RWPE1 (cell line): ENCODE measurements at regions not wholly inside any gene's neighbourhood (a gene's known extent, or its start where the extent isn't known, plus 50 kb on each side); places are given as distances from the start of the nearest gene placed in this dataset.

Source experiments
- CTCF ChIA-PET: fragments of 350-600 bp; sonication (Branson Sonifier 250); formaldehyde crosslinking; extraction: SDS; loops from one replicate; lab custom pipeline; 2021; lab: Yijun Ruan, JAX
- POLR2A ChIA-PET: fragments of 400-600 bp; formaldehyde crosslinking; extraction: SDS; loops from one replicate; lab custom pipeline; 2020; ENCODE audit warnings: antibody characterized with exemption; ENCODE audit not compliant: low non-redundant PET; lab: Yijun Ruan, JAX
- DNase-seq: peaks from one replicate; pipeline ENCODE4 v3.0.0; 2012; ENCODE audit warnings: low spot score
- H3K27ac ChIP-seq: fragments of 450-650 bp; 2 replicates; pipeline ENCODE4 v1.5.1; 2017
- CTCF ChIP-seq: fragments of 450-650 bp; conservative IDR thresholded peaks from 2 replicates; pipeline ENCODE4 v1.5.1; 2017; ENCODE audit warnings: low read depth, mild to moderate bottlenecking

DNA sequence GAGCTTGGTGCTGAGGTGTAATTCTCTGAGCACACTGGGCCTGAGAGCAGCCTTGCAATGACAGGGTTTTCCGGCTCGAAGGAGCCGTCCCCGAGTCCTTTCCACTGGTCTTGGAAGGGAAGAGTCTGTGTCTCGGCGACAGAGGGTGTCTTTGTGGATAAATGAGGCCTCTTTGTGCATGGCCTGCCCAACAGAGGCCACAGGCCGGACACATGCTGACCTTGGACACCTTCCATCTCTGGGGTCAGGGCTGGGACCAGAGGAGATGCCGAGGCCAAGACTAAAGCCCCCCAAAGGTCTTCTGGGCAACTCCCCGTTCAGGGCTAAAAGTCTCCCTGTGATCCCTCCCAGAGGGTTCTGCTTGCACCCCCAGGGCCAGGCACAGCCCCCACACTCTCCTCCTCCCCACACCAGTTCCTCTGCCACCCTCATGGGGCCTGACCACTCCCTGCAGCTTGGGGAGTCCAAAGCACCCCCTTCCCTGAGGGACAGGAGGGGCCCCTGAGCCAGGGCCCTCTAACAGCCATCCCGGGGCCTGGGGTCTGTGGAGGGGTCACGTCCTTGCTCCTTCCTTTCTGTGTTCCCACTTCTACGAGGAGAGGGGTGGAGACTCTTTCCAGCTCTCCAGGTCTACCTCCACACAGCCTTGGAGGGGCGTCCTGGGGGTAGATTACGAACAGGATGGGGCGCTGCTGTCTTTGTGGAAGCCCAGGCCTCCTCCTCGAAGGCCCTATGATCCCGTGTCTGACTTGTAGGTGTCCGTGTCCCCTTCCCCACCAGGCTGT, 130.6 kb upstream of the FAM20C start:
- no peak for TF ChIP-seq CTCF
- CTCF ChIA-PET = no interaction called here

DNA sequence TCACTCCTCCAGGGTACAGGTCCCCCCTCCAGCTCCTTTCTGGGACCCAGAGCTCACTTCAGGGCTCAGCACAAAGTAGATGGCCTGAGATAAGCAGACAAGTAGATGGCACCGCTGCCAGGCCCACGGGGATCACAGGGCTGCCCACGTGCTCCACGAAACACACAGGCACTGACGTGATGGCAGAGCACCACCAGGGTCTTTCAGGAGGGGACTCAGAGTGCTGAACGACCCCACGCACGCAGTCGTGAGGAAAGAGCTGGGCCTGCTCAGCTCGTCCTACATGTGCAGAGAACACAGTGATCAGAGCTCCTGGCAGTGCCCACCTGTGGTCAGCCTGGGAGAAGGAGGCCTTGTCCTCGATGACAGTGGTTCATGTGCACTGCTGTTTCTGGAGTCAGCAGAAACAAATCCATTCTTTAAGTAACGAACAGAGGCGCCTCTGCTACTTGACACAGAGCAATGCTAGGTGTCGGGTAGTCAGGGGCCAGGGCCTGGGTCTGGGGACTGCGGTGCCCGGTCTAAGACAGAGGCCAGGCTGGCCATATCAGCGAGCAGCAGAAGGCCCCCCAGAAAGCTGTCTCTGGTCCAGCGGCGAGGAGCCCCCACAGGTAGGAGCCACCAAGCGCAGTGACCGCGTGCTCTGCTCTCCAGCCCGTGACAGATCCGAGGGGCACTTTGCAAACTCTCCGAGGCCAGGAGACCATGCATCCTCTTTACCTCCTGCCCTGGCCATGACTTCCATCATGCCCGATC, 129.8 kb upstream of the FAM20C start:
- no peak for DNase-seq
- H3K27ac ChIP-seq = no peak overlapping the region
- ChIA-PET CTCF (no interaction called here), POLR2A (no interaction called here)
- no peak for TF ChIP-seq CTCF

More for the DNA sequence above, 130.6 kb upstream of the FAM20C start:
- H3K27ac ChIP-seq = no peak overlapping the region
- POLR2A ChIA-PET = no interaction called here
- no peak for DNase-seq

DNA sequence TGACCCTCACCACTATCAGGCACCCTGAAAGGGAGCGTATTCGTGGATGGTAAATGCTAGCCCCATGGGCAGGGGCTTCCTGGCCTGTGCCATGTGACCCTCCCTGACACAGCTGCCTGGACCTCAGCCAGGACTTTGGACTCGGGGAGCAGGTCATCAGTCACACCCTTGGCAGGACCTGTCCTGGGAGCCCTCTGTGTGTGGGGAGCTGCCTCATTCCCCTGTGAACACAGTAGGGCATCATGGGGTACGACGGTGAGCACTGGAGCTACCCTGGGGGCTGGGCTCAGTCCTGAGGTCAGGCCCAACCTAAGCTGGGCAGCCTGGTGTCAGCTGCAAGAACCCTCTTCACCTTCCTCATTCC, 129.3 kb upstream of the FAM20C start:
- TF ChIP-seq CTCF = no peak
- H3K27ac ChIP-seq = no peak overlapping the region
- ChIA-PET POLR2A (no interaction called here), CTCF (interaction anchor here (1.7 kb wide), 1 partner anchor 134 kb away, joined by 4 read pairs; no protein-coding TSS in a partner anchor)
- DNase-seq = no peak

GRCh38 chr7:63521-64021, 128.8 kb upstream of the FAM20C start:
- ChIA-PET CTCF (interaction anchor here (0.5 to 1.7 kb wide), 3 partner anchors 21 to 137 kb away, joined by 4 to 6 read pairs (median 5); no protein-coding TSS in a partner anchor), POLR2A (no interaction called here)
- H3K27ac ChIP-seq = no peak overlapping the region
- no peak for DNase-seq
- no peak for TF ChIP-seq CTCF

GRCh38 chr7:64098-64915, 128.1 kb upstream of the FAM20C start:
- ChIA-PET POLR2A (interaction anchor here (0.6 kb wide), 1 partner anchor 78 kb away, joined by 3 read pairs; no protein-coding TSS in a partner anchor), CTCF (interaction anchor here (0.5 to 1.7 kb wide), 7 partner anchors 22 to 162 kb away, joined by 3 to 6 read pairs (median 4); no protein-coding TSS in a partner anchor)
- DNase-seq = peak; percentile 48
- TF ChIP-seq CTCF = peak; percentile 63
- H3K27ac ChIP-seq = no peak overlapping the region
